ENCODE measurements at regions not wholly inside any gene's neighbourhood (a gene's known extent, or its start where the extent isn't known, plus 50 kb on each side); places are given as distances from the start of the nearest gene placed in this dataset.

DNA sequence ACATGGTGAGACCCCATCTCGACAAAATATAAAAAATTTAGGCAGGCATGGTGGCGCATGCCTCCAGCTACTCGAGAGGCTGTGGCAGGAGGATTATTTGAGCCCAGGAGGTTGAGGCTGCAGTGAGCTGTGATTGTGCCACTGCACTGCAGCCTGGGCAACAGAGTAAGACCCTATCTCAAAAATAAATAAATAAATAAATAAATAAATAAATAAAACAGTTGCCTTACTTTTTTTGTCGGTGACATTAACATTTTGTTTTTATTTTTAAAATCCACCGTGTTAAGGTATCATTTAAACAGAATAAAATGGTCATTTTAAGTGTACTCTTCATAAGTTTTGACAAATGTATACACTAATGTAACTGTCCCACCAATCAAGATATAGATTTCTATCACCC is 57.0 kb downstream of the RASL11A start:
- H3K27ac ChIP-seq, result no peak overlapping the region
- H3K4me3 ChIP-seq, result no peak overlapping the region
- no peaks in the 10 kb centered on the region for H3K9me3 ChIP-seq
- no peak for DNase-seq (ENCODE audit: low spot score in 2 of 2)
- no peaks in the 10 kb centered on the region for H3K4me1 ChIP-seq
- H3K27me3 ChIP-seq, result no peaks in the 10 kb centered on the region
- intact Hi-C loops (cut with DNase I; ENCODE audit: low total_unique reads), result no loop called here
- no peak for TF ChIP-seq POLR2A (IDR thresholded peaks at IDR 0.05)
- no peak for TF ChIP-seq POLR2AphosphoS5 (IDR thresholded peaks at IDR 0.05)
- TF ChIP-seq, protein P1, sequence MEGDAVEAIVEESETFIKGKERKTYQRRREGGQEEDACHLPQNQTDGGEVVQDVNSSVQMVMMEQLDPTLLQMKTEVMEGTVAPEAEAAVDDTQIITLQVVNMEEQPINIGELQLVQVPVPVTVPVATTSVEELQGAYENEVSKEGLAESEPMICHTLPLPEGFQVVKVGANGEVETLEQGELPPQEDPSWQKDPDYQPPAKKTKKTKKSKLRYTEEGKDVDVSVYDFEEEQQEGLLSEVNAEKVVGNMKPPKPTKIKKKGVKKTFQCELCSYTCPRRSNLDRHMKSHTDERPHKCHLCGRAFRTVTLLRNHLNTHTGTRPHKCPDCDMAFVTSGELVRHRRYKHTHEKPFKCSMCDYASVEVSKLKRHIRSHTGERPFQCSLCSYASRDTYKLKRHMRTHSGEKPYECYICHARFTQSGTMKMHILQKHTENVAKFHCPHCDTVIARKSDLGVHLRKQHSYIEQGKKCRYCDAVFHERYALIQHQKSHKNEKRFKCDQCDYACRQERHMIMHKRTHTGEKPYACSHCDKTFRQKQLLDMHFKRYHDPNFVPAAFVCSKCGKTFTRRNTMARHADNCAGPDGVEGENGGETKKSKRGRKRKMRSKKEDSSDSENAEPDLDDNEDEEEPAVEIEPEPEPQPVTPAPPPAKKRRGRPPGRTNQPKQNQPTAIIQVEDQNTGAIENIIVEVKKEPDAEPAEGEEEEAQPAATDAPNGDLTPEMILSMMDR (IDR thresholded peaks at IDR 0.05), result no peak
- no peaks in the 10 kb centered on the region for H3K36me3 ChIP-seq

DNA sequence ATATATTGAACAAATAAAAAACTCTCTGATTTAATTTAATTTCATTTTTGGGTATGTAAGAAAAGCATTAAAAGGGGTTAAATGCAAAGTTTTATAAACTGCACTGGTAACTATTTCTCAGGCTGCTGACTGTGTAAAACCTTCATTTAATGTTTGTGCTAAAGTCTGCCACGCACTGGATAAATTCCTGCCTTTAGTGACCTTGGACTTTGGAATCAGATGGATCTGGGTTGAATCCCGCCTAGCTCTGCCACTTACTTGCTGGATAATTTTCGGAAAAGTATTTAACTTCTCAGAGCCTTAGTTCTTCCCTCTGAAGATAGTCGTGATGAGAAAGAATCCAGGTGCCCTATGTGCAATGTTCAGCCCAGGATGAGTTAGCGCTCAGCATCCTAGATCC is 58.6 kb downstream of the RASL11A start:
- Histone ChIP-seq H3K27ac (no peak overlapping the region), H3K4me1 (no peaks in the 10 kb centered on the region), H3K36me3 (no peaks in the 10 kb centered on the region), H3K4me3 (no peak overlapping the region), H3K9me3 (no peaks in the 10 kb centered on the region), H3K27me3 (no peaks in the 10 kb centered on the region)
- intact Hi-C loops (cut with DNase I; ENCODE audit: low total_unique reads), result no loop called here
- no peak for DNase-seq (ENCODE audit: low spot score in 2 of 2)
- TF ChIP-seq, protein P1 (IDR thresholded peaks at IDR 0.05), result no peak
- no peak for TF ChIP-seq POLR2A (IDR thresholded peaks at IDR 0.05)

DNA sequence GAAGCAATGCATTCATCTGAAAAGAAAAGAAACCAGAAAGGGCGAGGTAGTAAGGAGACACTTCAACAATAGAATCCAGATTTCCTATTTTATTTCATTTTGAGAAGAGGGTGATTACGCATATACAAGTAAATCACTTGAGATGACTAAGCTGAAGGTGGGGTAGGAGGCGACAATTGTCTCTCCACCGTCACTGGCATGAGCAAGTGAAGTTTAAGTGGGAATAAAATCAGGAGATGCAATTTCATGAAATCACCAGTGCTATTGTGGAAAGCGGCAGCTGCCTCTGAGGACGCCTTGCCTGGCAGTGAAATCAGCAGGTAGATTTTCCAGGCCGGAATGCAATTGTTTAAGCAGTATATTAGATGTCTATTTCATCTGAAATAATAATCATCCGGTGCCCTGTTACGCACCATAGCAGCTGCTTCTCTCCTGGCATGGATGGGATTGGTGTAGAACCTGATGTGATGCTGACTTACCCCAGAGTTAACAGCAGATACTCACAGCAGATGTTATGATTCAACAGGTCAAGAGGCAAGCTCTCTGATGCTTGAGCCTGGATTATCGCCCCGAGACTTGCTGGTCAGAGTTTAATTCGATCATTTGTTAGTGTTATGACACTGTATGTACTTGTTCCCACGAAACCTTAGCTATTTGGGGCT is 64.3 kb downstream of the RASL11A start:
- TF ChIP-seq, protein P1 (IDR thresholded peaks at IDR 0.05), result no peak
- no peak for TF ChIP-seq POLR2A (IDR thresholded peaks at IDR 0.05)
- no peak for TF ChIP-seq POLR2AphosphoS5 (IDR thresholded peaks at IDR 0.05)
- Histone ChIP-seq H3K27ac (no peak overlapping the region), H3K36me3 (no peaks in the 10 kb centered on the region), H3K4me3 (no peak overlapping the region), H3K4me1 (no peaks in the 10 kb centered on the region), H3K27me3 (no peaks in the 10 kb centered on the region), H3K9me3 (no peaks in the 10 kb centered on the region)
- intact Hi-C loops (cut with DNase I; ENCODE audit: low total_unique reads), result no loop called here
- no peak for DNase-seq (ENCODE audit: low spot score in 2 of 2)

DNA sequence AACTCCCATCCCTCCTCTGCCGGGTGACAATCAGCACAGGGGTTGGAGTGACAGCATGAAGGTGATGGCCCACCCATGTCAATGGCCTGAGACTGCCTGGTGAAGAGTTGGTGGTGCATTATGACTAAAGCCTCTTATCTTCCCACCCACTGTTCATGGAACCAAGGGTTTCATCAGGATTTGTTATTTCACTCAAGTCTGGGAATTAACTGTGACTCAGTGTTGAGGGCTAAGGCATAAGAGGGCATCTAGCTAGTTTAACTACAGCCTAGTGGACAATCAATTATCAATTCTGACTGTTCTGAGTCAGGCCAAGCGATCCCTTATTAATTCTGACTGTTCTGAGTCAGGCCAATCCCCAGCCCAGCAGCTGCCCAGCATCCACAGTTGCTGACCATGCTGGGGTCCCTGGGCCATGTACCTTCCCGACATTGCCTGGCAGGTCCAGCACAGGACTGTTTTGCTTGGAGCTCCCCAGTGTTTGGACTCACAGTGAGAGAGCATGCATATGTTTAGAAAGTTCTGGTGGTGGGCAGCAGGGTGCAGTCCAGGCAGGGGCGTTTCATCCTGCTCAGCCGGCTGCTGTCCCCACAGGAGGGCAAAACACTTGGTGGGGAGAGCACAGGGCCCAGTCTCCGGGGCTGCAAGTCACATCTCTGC is 65.5 kb downstream of the RASL11A start:
- DNase-seq (ENCODE audit: low spot score in 2 of 2), result no peak
- no peak overlapping the region for H3K4me3 ChIP-seq
- intact Hi-C loops (cut with DNase I; ENCODE audit: low total_unique reads), result no loop called here
- H3K27me3 ChIP-seq, result no peaks in the 10 kb centered on the region
- no peaks in the 10 kb centered on the region for H3K36me3 ChIP-seq
- no peaks in the 10 kb centered on the region for H3K4me1 ChIP-seq
- no peak overlapping the region for H3K27ac ChIP-seq
- TF ChIP-seq, protein P1 (IDR thresholded peaks at IDR 0.05), result no peak
- TF ChIP-seq POLR2AphosphoS5 (IDR thresholded peaks at IDR 0.05), result no peak
- TF ChIP-seq POLR2A (IDR thresholded peaks at IDR 0.05), result no peak
- H3K9me3 ChIP-seq, result no peaks in the 10 kb centered on the region

DNA sequence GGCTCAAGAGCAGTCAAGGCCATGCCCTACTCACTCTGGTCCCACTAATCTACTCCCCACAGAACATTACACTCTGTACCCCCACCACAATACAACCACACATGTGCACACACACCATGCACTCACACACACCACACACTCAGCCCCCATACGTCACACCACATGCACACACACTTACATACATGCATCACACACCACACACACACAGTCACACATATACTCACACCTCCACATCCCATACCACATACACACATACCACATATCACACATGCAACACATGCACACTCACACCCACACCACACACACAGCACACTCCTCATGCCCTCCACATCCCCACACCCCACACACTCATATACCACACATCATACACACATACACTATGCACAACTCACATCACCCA is 67.6 kb downstream of the RASL11A start:
- Histone ChIP-seq H3K27me3 (no peaks in the 10 kb centered on the region), H3K9me3 (no peaks in the 10 kb centered on the region), H3K27ac (no peak overlapping the region), H3K36me3 (no peaks in the 10 kb centered on the region), H3K4me1 (no peaks in the 10 kb centered on the region), H3K4me3 (no peak overlapping the region)
- TF ChIP-seq POLR2A (IDR thresholded peaks at IDR 0.05), result no peak
- TF ChIP-seq POLR2AphosphoS5 (IDR thresholded peaks at IDR 0.05), result no peak
- TF ChIP-seq, protein P1 (IDR thresholded peaks at IDR 0.05), result no peak
- no peak for DNase-seq (ENCODE audit: low spot score in 2 of 2)
- intact Hi-C loops (cut with DNase I; ENCODE audit: low total_unique reads), result no loop called here

Measured in breast epithelium (tissue), 4 donors.